ENCODE measurements at regions not wholly inside any gene's neighbourhood (a gene's known extent, or its start where the extent isn't known, plus 50 kb on each side); places are given as distances from the start of the nearest gene placed in this dataset.

GRCh38 chr4:123025398-123025797, 103.0 kb upstream of the NUDT6 start:
- no peak for DNase-seq (ENCODE audit: low read depth)

DNA sequence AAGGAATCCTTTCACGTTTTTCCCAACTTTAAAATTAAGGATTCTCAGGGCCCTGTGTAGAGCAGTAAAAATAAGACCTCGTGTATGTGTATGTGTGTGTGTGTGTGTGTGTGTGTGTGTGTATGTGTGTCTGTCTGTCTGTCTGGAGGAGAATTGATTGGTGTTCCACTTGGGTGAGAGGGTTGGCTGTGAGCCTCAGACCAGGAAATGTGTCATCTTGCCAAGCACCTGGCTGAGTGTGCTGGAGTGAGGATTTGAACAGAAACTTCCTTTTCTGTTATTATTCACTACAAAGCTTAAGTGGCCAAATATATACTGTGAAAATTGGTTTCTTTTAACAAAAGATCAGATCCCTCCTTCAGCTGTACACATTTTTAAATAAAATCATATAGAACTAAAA, 103.6 kb upstream of the NUDT6 start:
- DNase-seq (ENCODE audit: low read depth): peak; percentile 59

GRCh38 chr4:123031664-123032063, 109.3 kb upstream of the NUDT6 start:
- no peak for DNase-seq (ENCODE audit: low read depth)

DNA sequence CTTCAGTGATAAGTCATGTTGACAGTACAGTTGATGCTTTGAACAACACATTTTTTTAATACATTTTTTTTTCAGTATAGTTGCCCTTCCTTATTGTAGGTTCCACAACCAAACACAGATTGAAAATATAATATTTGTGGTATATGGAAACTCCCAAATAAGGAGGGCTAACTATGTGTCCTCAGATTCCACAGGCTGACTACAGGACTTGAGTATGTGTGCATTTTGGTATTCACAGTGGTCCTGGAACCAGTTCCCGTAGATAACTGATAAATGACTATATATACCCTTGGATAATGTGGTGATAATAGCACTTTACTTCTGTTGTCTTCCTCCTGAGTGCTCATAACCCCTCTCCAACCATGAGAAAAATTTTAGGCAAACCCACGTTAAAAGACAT, 111.6 kb upstream of the NUDT6 start:
- DNase-seq (ENCODE audit: low read depth): no peak

DNA sequence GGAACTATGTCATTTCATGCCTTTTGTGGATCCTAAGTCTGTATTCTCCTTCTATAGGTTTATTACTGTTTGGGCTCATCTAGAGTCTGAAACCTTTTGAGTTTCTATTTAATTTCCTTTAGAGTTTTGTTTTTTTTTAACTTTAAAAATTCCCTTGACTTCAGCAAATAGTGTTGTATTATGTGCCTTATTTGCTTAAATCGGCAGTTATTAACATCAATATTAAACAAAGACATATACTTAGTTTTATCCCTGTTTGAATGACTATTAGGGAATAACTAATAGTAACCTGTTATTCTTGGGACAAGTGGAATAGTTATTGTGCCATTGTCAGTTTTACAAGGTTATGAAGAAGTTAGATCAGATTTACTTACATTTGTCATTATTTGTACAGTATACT, 112.8 kb upstream of the NUDT6 start:
- no peak for DNase-seq (ENCODE audit: low read depth)

DNA sequence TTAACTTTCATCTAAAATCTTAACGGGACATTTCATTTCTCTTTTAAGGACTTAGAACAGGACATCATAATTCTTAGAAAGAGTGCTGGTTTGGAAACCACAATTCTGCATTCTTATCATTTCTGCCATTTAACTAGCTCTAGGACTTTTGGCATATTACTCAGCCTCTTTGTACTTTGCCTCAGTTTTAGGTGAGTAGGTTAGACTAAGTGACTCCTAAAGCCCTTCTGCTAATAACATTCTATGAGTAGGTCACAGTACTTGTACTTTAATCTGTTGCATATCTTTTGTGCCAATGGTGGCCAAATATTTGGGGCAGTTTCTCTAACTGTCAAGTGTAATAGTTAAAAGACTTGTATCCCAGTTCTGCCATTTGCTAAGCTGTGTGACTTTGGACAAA, 115.4 kb upstream of the NUDT6 start:
- DNase-seq (ENCODE audit: low read depth): peak; percentile 40

DNA sequence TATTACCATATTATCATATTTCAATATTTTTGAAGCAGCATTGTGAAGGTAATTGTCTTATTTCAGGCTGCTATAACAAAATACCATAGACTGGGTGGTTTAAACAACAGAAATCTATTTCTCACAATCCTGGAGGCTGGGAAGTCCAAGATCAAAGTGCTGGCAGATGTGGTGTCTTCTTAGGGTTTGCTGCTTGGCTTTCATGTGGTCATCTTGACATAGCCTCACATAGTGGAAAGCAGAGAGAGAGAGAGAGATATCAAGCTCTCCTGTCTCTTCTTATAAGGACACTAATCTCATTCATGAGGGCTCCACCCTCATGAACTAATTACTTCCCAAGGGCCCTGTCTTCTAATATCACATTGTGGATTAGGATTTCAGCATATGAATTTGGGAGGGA, 119.7 kb upstream of the NUDT6 start:
- no peak for DNase-seq (ENCODE audit: low read depth)

- no peak for DNase-seq (ENCODE audit: low read depth)
Observed at GRCh38 chr4:123043013-123043412, 120.6 kb upstream of the NUDT6 start.

DNA sequence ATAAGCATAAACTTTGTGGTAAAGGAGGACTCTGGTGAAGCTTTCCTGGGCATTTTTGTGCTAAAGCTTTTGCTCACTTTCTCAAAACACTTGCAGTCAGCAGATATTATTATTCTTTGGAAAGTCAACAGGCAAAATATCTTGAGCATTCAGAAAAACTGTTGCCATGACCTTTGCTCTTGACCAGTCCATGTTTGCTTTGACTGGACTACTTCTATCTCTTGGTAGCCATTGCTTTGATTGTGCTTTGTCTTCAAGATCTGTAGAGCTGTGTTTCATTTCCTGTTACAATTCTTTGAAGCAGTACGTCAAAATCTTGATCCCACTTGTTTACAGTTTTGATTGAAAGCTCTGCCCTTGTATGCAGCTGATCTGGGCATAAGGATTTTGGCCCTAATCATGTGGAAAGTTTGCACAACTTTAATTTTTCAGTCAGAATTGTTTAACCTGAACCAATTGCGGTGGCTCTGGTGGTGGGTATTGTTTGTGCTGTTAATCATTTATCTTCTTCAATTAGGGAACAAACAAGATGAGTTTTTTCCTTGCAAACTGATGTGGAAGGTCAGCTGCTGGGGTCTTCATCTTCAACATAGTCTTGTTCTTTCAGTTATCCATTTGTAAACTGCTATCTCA, 121.5 kb upstream of the NUDT6 start:
- DNase-seq (ENCODE audit: low read depth): no peak

GRCh38 chr4:123046096-123046495, 123.7 kb upstream of the NUDT6 start:
- DNase-seq (ENCODE audit: low read depth): no peak

GRCh38 chr4:123050018-123050417, 127.6 kb upstream of the NUDT6 start:
- DNase-seq (ENCODE audit: low read depth): no peak

DNA sequence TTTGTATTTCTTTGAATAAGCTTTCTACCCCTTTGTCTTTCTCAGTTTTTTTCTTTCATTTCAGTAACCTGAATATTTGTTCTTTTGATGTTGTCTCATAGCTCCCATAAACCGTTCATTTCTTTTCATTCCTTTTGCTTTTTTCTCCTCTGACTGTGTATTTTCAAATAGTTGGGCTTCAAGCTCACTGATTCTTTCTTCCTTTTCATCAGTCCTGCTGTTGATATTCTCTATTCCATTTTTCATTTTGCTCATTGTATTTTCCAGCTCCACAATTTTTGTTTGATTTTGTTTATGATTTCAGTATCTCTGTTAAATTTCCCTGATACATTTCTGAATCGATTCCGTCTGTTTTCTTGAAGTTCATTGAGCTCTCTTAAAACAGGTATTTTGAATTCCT, 129.6 kb upstream of the NUDT6 start:
- no peak for DNase-seq (ENCODE audit: low read depth)

DNA sequence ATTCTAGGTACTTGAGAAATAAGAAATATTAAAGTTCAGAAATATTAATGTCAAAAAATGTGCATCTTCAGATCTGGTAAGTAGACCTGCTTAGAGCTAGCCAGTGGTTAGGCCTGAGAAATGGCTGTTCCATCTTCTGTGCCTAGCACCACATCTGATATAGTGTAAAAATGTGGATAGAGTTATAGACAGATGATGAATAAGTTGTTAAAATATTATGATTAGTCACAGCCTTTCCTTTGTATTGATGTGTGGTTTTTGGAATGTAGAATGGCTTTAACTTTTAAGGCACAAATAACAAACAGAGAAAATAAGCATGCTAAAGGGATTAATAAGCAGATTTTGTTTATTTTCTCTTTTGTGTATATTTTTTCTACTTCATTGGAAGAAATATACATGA, 133.5 kb upstream of the NUDT6 start:
- DNase-seq (ENCODE audit: low read depth): no peak

DNA sequence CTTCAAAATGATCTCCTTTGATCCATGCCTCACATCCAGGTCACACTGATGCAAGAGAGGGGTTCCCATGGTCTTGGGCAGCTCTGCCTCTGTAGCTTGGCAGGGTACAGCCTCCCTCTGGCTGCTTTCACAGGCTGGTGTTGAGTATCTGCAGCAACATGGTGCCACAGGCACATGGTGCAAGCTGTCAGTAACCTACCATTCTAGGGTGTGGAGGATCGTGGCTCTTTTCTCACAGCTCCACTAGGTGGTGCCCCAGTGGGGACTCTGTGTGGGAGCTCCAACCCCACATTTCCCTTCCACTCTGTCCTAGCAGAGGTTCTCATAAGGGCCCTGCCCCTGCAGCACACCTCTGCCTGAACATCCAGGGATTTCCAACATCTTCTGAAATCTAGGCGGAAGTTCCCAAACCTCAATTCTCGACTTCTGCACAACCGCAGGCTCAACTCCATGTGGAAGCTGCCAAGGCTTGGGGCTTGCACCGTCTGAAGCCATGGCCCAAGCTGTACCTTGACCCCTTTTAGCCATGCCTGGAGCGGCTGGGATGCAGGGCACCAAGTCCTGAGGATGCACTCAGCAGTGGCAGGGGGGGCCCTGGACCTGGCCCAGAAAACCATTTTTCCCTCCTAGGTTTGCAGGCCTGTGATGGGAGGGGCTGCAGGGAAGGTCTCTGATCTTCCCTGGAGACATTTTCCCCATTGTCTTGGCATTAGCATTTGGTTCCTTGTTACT, 137.8 kb upstream of the NUDT6 start:
- no peak for DNase-seq (ENCODE audit: low read depth)

- DNase-seq (ENCODE audit: low read depth): no peak
Observed at GRCh38 chr4:123064390-123064789, 142.0 kb upstream of the NUDT6 start.

- no peak for DNase-seq (ENCODE audit: low read depth)
Observed at GRCh38 chr4:123068081-123068480, 145.7 kb upstream of the NUDT6 start.

DNA sequence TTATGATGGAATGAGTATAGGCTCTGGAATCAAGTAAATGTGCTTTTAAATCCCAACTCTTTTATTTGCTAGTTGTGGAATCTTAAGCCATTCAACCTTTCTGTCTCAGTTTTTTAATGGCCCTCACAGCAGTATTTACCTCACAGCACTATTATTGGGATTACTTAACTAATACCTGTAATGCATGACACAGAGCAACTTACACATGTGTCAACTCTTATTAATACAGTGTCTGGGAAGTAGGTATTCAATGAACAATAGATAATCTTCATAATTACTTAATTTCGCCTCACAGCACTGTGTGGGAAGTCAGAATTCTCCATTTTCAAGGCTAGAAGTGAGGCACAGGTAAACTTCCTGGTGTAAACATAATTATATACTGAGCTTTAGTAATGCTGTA, 149.7 kb upstream of the NUDT6 start:
- no peak for DNase-seq (ENCODE audit: low read depth)

DNA sequence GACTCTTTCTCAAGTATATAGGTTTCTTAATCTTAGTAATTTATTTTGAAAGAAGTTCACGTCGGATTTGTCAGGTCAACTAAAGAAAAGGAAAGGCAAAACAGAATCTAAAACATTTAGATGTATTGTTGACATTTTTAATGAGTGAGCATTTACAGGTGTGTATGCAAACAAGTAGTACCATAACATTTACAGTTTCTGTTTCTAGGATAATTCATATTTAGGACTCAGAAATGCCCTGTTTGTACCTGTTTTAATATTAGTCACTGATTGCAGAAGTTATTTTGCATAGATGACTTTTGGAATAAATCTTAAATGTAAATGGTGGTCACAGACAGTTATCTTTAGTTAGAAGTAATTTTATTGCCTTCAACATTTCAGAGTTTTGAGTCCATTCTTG, 151.3 kb upstream of the NUDT6 start:
- no peak for DNase-seq (ENCODE audit: low read depth)

- DNase-seq (ENCODE audit: low read depth): no peak
Observed at GRCh38 chr4:123077330-123077729, 154.9 kb upstream of the NUDT6 start.

DNA sequence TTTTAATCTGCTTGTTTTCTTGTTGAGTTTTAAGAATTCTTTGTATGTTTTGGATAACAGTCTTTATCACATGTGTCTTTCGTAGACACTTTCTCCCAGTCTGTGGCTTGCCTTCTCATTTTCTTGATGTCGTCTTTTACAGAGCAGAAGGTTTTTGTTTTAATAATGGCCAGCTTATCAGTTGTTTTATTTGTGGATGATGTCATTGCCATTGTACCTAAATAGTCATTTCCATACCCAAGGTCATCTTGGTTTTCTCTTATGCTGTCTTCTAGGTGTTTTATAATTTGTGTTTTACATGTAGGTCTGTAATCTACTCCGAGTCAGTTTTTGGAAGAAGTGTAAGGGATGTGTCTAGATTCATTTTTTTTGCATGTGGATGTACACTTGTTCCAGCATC, 159.6 kb upstream of the NUDT6 start:
- DNase-seq (ENCODE audit: low read depth): no peak

- no peak for DNase-seq (ENCODE audit: low read depth)
Observed at GRCh38 chr4:123083646-123084045, 161.2 kb upstream of the NUDT6 start.

DNA sequence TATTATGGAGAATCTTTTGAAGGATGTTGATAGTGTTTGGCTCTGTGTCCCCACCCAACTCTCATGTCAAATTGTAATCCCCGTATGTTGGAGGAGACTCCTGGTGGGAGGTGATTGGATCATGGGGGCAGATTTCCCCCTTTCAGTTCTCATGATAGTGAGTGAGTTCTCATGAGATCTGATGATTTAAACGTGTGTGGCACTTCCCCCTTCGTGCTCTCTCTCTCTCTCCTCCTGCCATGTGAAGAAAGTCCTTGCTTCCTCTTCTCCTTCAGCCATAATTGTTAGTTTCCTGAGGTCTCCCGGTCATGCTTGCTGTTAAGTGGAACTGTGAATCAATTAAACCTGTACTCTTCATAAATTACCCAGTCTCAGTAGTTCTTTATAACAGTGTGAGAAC, 166.1 kb upstream of the NUDT6 start:
- DNase-seq (ENCODE audit: low read depth): no peak

DNA sequence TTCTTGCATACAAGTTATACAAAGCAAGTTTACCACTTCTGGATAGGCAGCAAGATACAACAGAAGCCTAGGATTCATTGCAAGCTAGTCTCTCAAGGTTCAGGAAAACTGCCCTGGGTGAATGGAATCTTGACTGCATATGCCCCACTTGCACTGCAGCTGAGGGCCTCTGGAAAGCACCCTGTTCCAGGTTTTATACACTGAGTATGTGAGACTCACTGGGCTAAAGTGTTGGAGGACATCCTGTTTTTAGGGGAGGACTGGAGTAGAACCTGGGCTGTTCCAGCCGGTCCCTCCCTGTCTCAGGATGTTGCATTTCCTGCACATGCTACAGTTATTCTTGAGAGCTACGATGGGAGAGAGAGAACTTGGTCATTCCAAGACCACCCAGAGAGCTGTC, 168.5 kb upstream of the NUDT6 start:
- no peak for DNase-seq (ENCODE audit: low read depth)
